Mesenchymal stem cell (in vitro differentiated cells and primary cell): ENCODE measurements at regions not wholly inside any gene's neighbourhood (a gene's known extent, or its start where the extent isn't known, plus 50 kb on each side); places are given as distances from the start of the nearest gene placed in this dataset.
"Not testable (repeated sequence)": the region's sequence is repeated elsewhere in the genome, so short reads cannot be mapped to it uniquely, and the experiment has no call there.

Experiments
- DNase-seq: peaks from one replicate; pipeline ENCODE4 v3.0.0-alpha.2; 2013
- H2AFZ ChIP-seq: one replicate; pipeline ENCODE4 v1.6.1; 2013; ENCODE audit warnings: low read depth, mild to moderate bottlenecking, control low read depth, inconsistent platforms, low read length, moderate library complexity
- H2AK5ac ChIP-seq: 2 replicates; pipeline ENCODE4 v1.6.1; 2013; ENCODE audit warnings: low read length, moderate library complexity, mild to moderate bottlenecking, inconsistent platforms; ENCODE audit not compliant: severe bottlenecking
- H2BK120ac ChIP-seq: one replicate; pipeline ENCODE4 v1.6.1; 2013; ENCODE audit warnings: low read depth, mild to moderate bottlenecking, inconsistent platforms, low read length, moderate library complexity
- H2BK12ac ChIP-seq, 2 experiments: one replicate each; pipeline ENCODE4 v1.6.1; 2013; ENCODE audit warnings: inconsistent platforms in 2 of 2, low read length in 2 of 2, mild to moderate bottlenecking in 2 of 2, moderate library complexity in 2 of 2, control low read depth in 1 of 2
- H2BK15ac ChIP-seq: one replicate; pipeline ENCODE4 v1.6.1; 2013; ENCODE audit warnings: mild to moderate bottlenecking, low read depth, inconsistent platforms; ENCODE audit not compliant: poor library complexity, severe bottlenecking
- H2BK5ac ChIP-seq: 2 replicates; pipeline ENCODE4 v1.6.1; 2013; ENCODE audit warnings: low read depth, mild to moderate bottlenecking, low read length, control low read depth, inconsistent platforms; ENCODE audit not compliant: poor library complexity, severe bottlenecking
- H3K14ac ChIP-seq, 2 experiments: one replicate each; pipeline ENCODE4 v1.6.1; 2013; ENCODE audit warnings: inconsistent platforms in 2 of 2, low read length in 2 of 2, control low read depth in 1 of 2, mild to moderate bottlenecking in 1 of 2, moderate library complexity in 1 of 2
- H3K18ac ChIP-seq, 2 experiments: one replicate each; pipeline ENCODE4 v1.6.1; 2013; ENCODE audit warnings: inconsistent platforms in 2 of 2, low read length in 2 of 2, control low read depth in 1 of 2, low read depth in 1 of 2, mild to moderate bottlenecking in 1 of 2
- H3K23ac ChIP-seq, 2 experiments: one replicate each; pipeline ENCODE4 v1.6.1; 2013; ENCODE audit warnings: inconsistent platforms in 2 of 2, low read length in 2 of 2, mild to moderate bottlenecking in 2 of 2, moderate library complexity in 2 of 2, control low read depth in 1 of 2
- H3K27ac ChIP-seq: 2 replicates; pipeline ENCODE4 v1.5.1; 2013; ENCODE audit warnings: mild to moderate bottlenecking, moderate library complexity, low read length, control low read depth, inconsistent platforms; ENCODE audit not compliant: poor library complexity, severe bottlenecking
- H3K27me3 ChIP-seq, 2 experiments: 2 replicates each; pipeline versions ENCODE4 v1.6.1 to v1.7.0; 2013; ENCODE audit warnings: low read length in 2 of 2, mild to moderate bottlenecking in 2 of 2, moderate library complexity in 2 of 2, control low read depth in 1 of 2, inconsistent platforms in 1 of 2; ENCODE audit not compliant: control insufficient read depth in 1 of 2, insufficient read depth in 1 of 2
- H3K36me3 ChIP-seq, 2 experiments: 2 replicates each; pipeline versions ENCODE4 v1.6.1 to v1.7.0; 2013; ENCODE audit warnings: low read length in 2 of 2, control low read depth in 1 of 2, inconsistent platforms in 1 of 2, low read depth in 1 of 2, mild to moderate bottlenecking in 1 of 2; ENCODE audit not compliant: insufficient read depth in 2 of 2, control insufficient read depth in 1 of 2
- H3K4ac ChIP-seq, 2 experiments: one replicate each; pipeline ENCODE4 v1.6.1; 2013; ENCODE audit warnings: inconsistent platforms in 2 of 2, low read length in 2 of 2, mild to moderate bottlenecking in 2 of 2, moderate library complexity in 2 of 2, control low read depth in 1 of 2, low read depth in 1 of 2
- H3K4me1 ChIP-seq: 2 replicates; pipeline ENCODE4 v1.6.1; 2013; ENCODE audit warnings: low read depth, low read length, control low read depth; ENCODE audit not compliant: control insufficient read depth, insufficient read depth
- H3K4me2 ChIP-seq: 2 replicates; pipeline ENCODE4 v1.6.1; 2013; ENCODE audit warnings: low read length, mild to moderate bottlenecking, inconsistent platforms; ENCODE audit not compliant: poor library complexity, severe bottlenecking
- H3K4me3 ChIP-seq, 2 experiments: 2 replicates each; pipeline versions ENCODE4 v1.5.1 to v1.7.0; 2013; ENCODE audit warnings: low read length in 2 of 2, mild to moderate bottlenecking in 2 of 2, control low read depth in 1 of 2, low read depth in 1 of 2; ENCODE audit not compliant: insufficient read depth in 1 of 2
- H3K79me1 ChIP-seq: replicated peaks from 2 replicates; pipeline ENCODE4 v1.6.1; 2013; ENCODE audit warnings: mild to moderate bottlenecking, control low read depth, low read length, inconsistent platforms; ENCODE audit not compliant: poor library complexity, severe bottlenecking
- H3K9ac ChIP-seq: 2 replicates; pipeline ENCODE4 v1.7.0; 2013; ENCODE audit warnings: mild to moderate bottlenecking, low read length, moderate library complexity
- H3K9me3 ChIP-seq: 2 replicates; pipeline ENCODE4 v1.7.0; 2013; ENCODE audit warnings: mild to moderate bottlenecking, low read length; ENCODE audit not compliant: control insufficient read depth
- H4K8ac ChIP-seq: one replicate; pipeline ENCODE4 v1.6.1; 2013; ENCODE audit warnings: inconsistent platforms, mild to moderate bottlenecking, low read length, moderate library complexity
- H4K91ac ChIP-seq: one replicate; pipeline ENCODE4 v1.6.1; 2013; ENCODE audit warnings: mild to moderate bottlenecking, low read length, inconsistent platforms
- WGBS: methylation state at CpG from one replicate; pipeline ENCODE4 v1.1.7; 2013; ENCODE audit warnings: mixed read lengths; 5-methylcytosine and 5-hydroxymethylcytosine counted together

DNA sequence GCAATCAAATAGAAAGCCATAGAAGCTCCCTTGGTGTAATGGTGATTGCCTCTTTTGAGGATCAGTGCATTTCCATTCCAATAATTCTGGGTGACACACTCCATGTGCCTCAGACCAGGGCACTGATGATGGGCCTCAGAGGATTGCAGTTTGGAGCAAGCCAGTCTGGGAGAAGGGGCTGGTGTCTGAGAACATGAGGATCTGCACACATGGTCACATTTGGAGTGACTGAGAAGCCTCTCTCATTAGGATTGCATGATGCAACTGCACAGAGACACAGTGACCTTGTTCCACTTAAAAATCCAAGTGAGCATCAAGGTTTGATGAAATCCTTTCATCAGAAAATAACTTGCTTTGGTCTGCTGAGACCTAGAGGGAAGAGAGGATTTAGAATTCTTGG is 216.4 kb downstream of the ANKRD30B start:
- Histone ChIP-seq H3K4me1 (no peaks in the 10 kb centered on the region), H3K14ac (no peak overlapping the region), H3K79me1 (no peaks in the 10 kb centered on the region), H3K9ac (no peak overlapping the region), H3K36me3 (no peaks in the 10 kb centered on the region), H3K27me3 (no peaks in the 10 kb centered on the region), H3K27ac (no peak overlapping the region), H4K8ac (no peak overlapping the region), H2AK5ac (no peak overlapping the region), H4K91ac (no peak overlapping the region), H2BK5ac (no peak overlapping the region), H3K18ac (no peak overlapping the region), H2BK120ac (no peak overlapping the region), H3K4me2 (no peak overlapping the region), H3K9me3 (no peaks in the 10 kb centered on the region), H2AFZ (no peak overlapping the region), H2BK12ac (no peak overlapping the region), H3K4ac (no peak overlapping the region), H3K23ac (no peak overlapping the region), H3K4me3 (no peak overlapping the region), H2BK15ac (no peak overlapping the region)
- DNase-seq, result no peak

DNA sequence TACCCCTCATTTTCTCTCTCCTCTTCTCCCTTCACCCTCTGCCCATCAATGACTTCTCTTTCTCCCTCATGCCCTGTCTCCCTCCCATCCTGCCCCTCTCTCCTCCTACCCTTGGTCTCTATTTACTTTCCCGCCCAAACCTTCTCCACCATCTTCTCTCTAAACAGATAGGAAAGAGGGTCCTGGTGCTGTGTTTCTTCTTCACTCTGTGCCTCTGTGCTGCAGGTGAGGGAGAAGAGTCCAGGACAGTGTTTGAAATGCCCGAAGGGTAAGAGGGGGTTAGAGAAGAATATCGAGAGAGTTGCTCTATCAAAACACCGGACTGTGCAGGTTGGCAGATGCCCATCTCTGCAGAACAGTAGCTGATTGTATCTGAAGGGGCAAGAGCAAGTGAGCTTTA is 217.0 kb downstream of the ANKRD30B start:
- H2BK12ac ChIP-seq, H4K8ac ChIP-seq, H2BK15ac ChIP-seq, H3K23ac ChIP-seq, H3K27ac ChIP-seq, H3K79me1 ChIP-seq, H3K4me1 ChIP-seq, H3K4me2 ChIP-seq, H3K9ac ChIP-seq, H3K9me3 ChIP-seq, H2BK120ac ChIP-seq, DNase-seq, H3K4me3 ChIP-seq, H3K14ac ChIP-seq, H3K27me3 ChIP-seq, H3K18ac ChIP-seq, H2AK5ac ChIP-seq, H3K36me3 ChIP-seq, H2AFZ ChIP-seq, H2BK5ac ChIP-seq, H3K4ac ChIP-seq, H4K91ac ChIP-seq: not testable (repeated sequence)
- WGBS, result 85% methylated on average over 3 of the region's 4 CpGs

GRCh38 chr18:14965553-14965952 is 217.6 kb downstream of the ANKRD30B start:
- Histone ChIP-seq H3K4me3 (no peak overlapping the region), H3K27me3 (no peaks in the 10 kb centered on the region), H2AK5ac (no peak overlapping the region), H4K8ac (no peak overlapping the region), H3K9me3 (no peaks in the 10 kb centered on the region), H2BK5ac (no peak overlapping the region), H3K4ac (no peak overlapping the region), H3K27ac (no peak overlapping the region), H3K4me2 (no peak overlapping the region), H3K4me1 (no peaks in the 10 kb centered on the region), H3K9ac (no peak overlapping the region), H3K18ac (no peak overlapping the region), H2BK12ac (no peak overlapping the region), H3K79me1 (no peaks in the 10 kb centered on the region), H2BK15ac (no peak overlapping the region), H4K91ac (no peak overlapping the region), H3K23ac (no peak overlapping the region), H3K14ac (no peak overlapping the region), H2BK120ac (no peak overlapping the region), H3K36me3 (no peaks in the 10 kb centered on the region), H2AFZ (no peak overlapping the region)
- DNase-seq, result no peak
- 71% methylated on average over 11 of the region's 11 CpGs for WGBS

DNA sequence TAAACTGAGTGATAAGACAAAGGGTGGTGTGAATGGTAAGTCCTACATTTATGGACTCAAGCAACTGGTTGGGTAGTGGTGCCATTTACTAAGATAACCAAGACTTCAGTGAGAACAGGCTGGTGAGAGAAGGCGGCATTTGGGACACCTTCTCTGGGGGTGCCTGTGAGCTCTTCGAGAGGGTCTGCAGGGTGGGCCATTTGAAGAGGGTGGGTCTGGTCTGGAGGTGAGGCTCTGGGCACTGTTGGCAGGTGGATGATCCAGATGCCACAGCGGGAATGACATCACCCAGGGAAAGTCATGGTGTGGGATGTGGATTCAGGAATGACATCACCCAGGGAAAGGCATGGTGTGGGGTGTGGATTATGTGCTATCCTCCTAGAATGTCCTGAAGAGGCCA is 219.3 kb downstream of the ANKRD30B start:
- H3K27ac ChIP-seq, H3K4me1 ChIP-seq, H3K9me3 ChIP-seq, H3K27me3 ChIP-seq, DNase-seq, H4K91ac ChIP-seq, H2BK12ac ChIP-seq, H2AFZ ChIP-seq, H4K8ac ChIP-seq, H2AK5ac ChIP-seq, H3K36me3 ChIP-seq, H2BK5ac ChIP-seq, H3K4me3 ChIP-seq, H2BK15ac ChIP-seq, H3K79me1 ChIP-seq, H2BK120ac ChIP-seq, H3K23ac ChIP-seq, H3K14ac ChIP-seq, H3K4me2 ChIP-seq, H3K18ac ChIP-seq, H3K4ac ChIP-seq, H3K9ac ChIP-seq: not testable (repeated sequence)
- WGBS, result 63% methylated on average over 3 of the region's 3 CpGs
